Tibial nerve (tissue), 4 donors: ENCODE measurements at regions not wholly inside any gene's neighbourhood (a gene's known extent, or its start where the extent isn't known, plus 50 kb on each side); places are given as distances from the start of the nearest gene placed in this dataset.
A peak's percentile ranks its signal among the peaks of the same experiment; 100 is the strongest.

ENCODE experiments used
- DNase-seq, 2 donors: peaks; one replicate each; pipeline ENCODE4 v3.0.0-alpha.2; 2019; ENCODE audit warnings: low spot score in 2 of 2
- H3K27ac ChIP-seq, 4 donors: fragments of 200-600 bp; sonication (generic) in 3 of 4; one replicate each; pipeline ENCODE4 v1.5.1; 2017 to 2019; ENCODE audit warnings: mild to moderate bottlenecking in 1 of 4
- H3K27me3 ChIP-seq, 2 donors: fragments of 200-600 bp; sonication (generic) in 1 of 2; one replicate each; pipeline versions ENCODE4 v1.5.1 to v1.6.0; 2017 to 2019
- H3K36me3 ChIP-seq, 3 donors: fragments of 200-600 bp; sonication (generic); one replicate each; pipeline ENCODE4 v1.5.1; 2018 to 2019
- H3K4me1 ChIP-seq, 4 donors: fragments of 200-600 bp; sonication (generic) in 3 of 4; one replicate each; pipeline ENCODE4 v1.5.1; 2017 to 2019
- H3K4me3 ChIP-seq, 4 donors: fragments of 200-600 bp; sonication (generic) in 3 of 4; one replicate each; pipeline ENCODE4 v1.5.1; 2017 to 2019; ENCODE audit warnings: mild to moderate bottlenecking in 1 of 4, moderate library complexity in 1 of 4
- H3K9me3 ChIP-seq, 4 donors: fragments of 200-600 bp; sonication (generic) in 3 of 4; one replicate each; pipeline ENCODE4 v1.5.1; 2017 to 2019
- EP300 ChIP-seq, 2 donors: sonication (generic); formaldehyde crosslinking; IDR thresholded peaks; one replicate each; pipeline ENCODE4 v1.6.1; 2017; ENCODE audit warnings: antibody characterized with exemption in 2 of 2, mild to moderate bottlenecking in 1 of 2
- POLR2A ChIP-seq, 2 donors: fragments of 450-650 bp; IDR thresholded peaks; one replicate each; pipeline ENCODE4 v1.6.1; 2017; ENCODE audit warnings: antibody characterized with exemption in 2 of 2, mild to moderate bottlenecking in 2 of 2, moderate library complexity in 2 of 2
- WGBS, 2 donors: methylation state at CpG; one replicate each; pipeline ENCODE4 v1.1.5; 2018; 5-methylcytosine and 5-hydroxymethylcytosine counted together
- TF ChIP-seq, protein P1 (sequence below), 5 experiments: fragments of 200-600 bp in 3 of 5; fragments of 450-650 bp in 2 of 5; sonication (generic) in 3 of 5; IDR thresholded peaks; one replicate each; pipeline ENCODE4 v1.5.1; 2016 to 2019; ENCODE audit warnings: antibody characterized with exemption in 5 of 5, mild to moderate bottlenecking in 3 of 5, moderate library complexity in 2 of 5

- H3K36me3 ChIP-seq = no peaks in the 10 kb centered on the region
- H3K27me3 ChIP-seq = peaks cover 0 to 28% of the 10 kb centered on the region in 2 donors
- peaks cover 0 to 43% (median 25%) of the 10 kb centered on the region in 4 donors for H3K4me1 ChIP-seq
- WGBS, 2 donors = 46 to 47% methylated on average over 18 to 19 of the region's 19 CpGs
- no peak overlapping the region for H3K4me3 ChIP-seq
- H3K27ac ChIP-seq = peak overlapping the region; percentile 32 to 77 (median 54)
- peak; percentile 49 to 75 for DNase-seq
- no peaks in the 10 kb centered on the region for H3K9me3 ChIP-seq
- TF ChIP-seq, protein P1, sequence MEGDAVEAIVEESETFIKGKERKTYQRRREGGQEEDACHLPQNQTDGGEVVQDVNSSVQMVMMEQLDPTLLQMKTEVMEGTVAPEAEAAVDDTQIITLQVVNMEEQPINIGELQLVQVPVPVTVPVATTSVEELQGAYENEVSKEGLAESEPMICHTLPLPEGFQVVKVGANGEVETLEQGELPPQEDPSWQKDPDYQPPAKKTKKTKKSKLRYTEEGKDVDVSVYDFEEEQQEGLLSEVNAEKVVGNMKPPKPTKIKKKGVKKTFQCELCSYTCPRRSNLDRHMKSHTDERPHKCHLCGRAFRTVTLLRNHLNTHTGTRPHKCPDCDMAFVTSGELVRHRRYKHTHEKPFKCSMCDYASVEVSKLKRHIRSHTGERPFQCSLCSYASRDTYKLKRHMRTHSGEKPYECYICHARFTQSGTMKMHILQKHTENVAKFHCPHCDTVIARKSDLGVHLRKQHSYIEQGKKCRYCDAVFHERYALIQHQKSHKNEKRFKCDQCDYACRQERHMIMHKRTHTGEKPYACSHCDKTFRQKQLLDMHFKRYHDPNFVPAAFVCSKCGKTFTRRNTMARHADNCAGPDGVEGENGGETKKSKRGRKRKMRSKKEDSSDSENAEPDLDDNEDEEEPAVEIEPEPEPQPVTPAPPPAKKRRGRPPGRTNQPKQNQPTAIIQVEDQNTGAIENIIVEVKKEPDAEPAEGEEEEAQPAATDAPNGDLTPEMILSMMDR (IDR thresholded peaks at IDR 0.05) = peak in 1 of 5 experiments; percentile 13
- no peak for TF ChIP-seq POLR2A (IDR thresholded peaks at IDR 0.05)
- TF ChIP-seq EP300 (IDR thresholded peaks at IDR 0.05) = peak; percentile 24 to 84
These were observed 143.5 kb upstream of the AFDN start for GRCh38 chr6:167683028-167683862.

GRCh38 chr6:167684276-167685104 lies 142.2 kb upstream of the AFDN start:
- Histone ChIP-seq H3K36me3 (no peaks in the 10 kb centered on the region), H3K9me3 (no peaks in the 10 kb centered on the region), H3K27me3 (peaks cover 0 to 16% of the 10 kb centered on the region in 2 donors), H3K27ac (peak overlapping the region in 1 of 4 donors; percentile 36), H3K4me3 (no peak overlapping the region), H3K4me1 (peaks cover 0 to 33% (median 18%) of the 10 kb centered on the region in 4 donors)
- WGBS, 2 donors = 76 to 78% methylated on average over 13 to 14 of the region's 14 CpGs
- TF ChIP-seq, protein P1 (IDR thresholded peaks at IDR 0.05) = no peak
- TF ChIP-seq POLR2A (IDR thresholded peaks at IDR 0.05) (no peak), EP300 (IDR thresholded peaks at IDR 0.05) (no peak)
- no peak for DNase-seq

GRCh38 chr6:167685654-167686053 lies 141.1 kb upstream of the AFDN start:
- H3K4me1 ChIP-seq = peaks cover 0 to 33% (median 18%) of the 10 kb centered on the region in 4 donors
- TF ChIP-seq POLR2A (IDR thresholded peaks at IDR 0.05) = no peak
- TF ChIP-seq EP300 (IDR thresholded peaks at IDR 0.05) = no peak
- TF ChIP-seq, protein P1 (IDR thresholded peaks at IDR 0.05) = no peak
- peaks cover 0 to 5% of the 10 kb centered on the region in 2 donors for H3K27me3 ChIP-seq
- H3K27ac ChIP-seq = no peak overlapping the region
- 63 to 71% methylated on average over 10 of the region's 10 CpGs for WGBS, 2 donors
- H3K36me3 ChIP-seq = no peaks in the 10 kb centered on the region
- no peaks in the 10 kb centered on the region for H3K9me3 ChIP-seq
- H3K4me3 ChIP-seq = no peak overlapping the region
- no peak for DNase-seq

- no peak overlapping the region for H3K27ac ChIP-seq
- no peak for DNase-seq
- H3K4me1 ChIP-seq = peaks cover 0 to 33% (median 18%) of the 10 kb centered on the region in 4 donors
- 85 to 88% methylated on average over 7 of the region's 7 CpGs for WGBS, 2 donors
- TF ChIP-seq EP300 (IDR thresholded peaks at IDR 0.05) (no peak), POLR2A (IDR thresholded peaks at IDR 0.05) (no peak)
- TF ChIP-seq, protein P1 (IDR thresholded peaks at IDR 0.05) = no peak
- no peaks in the 10 kb centered on the region for H3K36me3 ChIP-seq
- H3K9me3 ChIP-seq = no peaks in the 10 kb centered on the region
- no peak overlapping the region for H3K4me3 ChIP-seq
- no peaks in the 10 kb centered on the region for H3K27me3 ChIP-seq
These were observed 140.4 kb upstream of the AFDN start for GRCh38 chr6:167686204-167686893.
